HG03571 (cell line): ENCODE measurements at regions not wholly inside any gene's neighbourhood (a gene's known extent, or its start where the extent isn't known, plus 50 kb on each side); places are given as distances from the start of the nearest gene placed in this dataset.

Experiments
- ATAC-seq: cut with Tn5 transposase; IDR thresholded peaks from one replicate; pipeline ENCODE4 v1.9.1; 2021; ENCODE audit not compliant: unreplicated experiment

GRCh38 chr9:8095672-8096086 is 296.1 kb upstream of the DMAC1 start:
- ATAC-seq: no peak

- no peak for ATAC-seq
Observed at GRCh38 chr9:8088477-8088876, 288.9 kb upstream of the DMAC1 start.

GRCh38 chr9:8085986-8086385 is 286.4 kb upstream of the DMAC1 start:
- ATAC-seq: no peak

GRCh38 chr9:8078641-8079140 is 279.1 kb upstream of the DMAC1 start:
- no peak for ATAC-seq

- no peak for ATAC-seq
Observed at GRCh38 chr9:8074713-8075286, 275.2 kb upstream of the DMAC1 start.

- ATAC-seq: no peak
Observed at GRCh38 chr9:8071445-8071798, 271.8 kb upstream of the DMAC1 start.

GRCh38 chr9:8070779-8071444 is 271.3 kb upstream of the DMAC1 start:
- no peak for ATAC-seq

GRCh38 chr9:8062459-8062858 is 262.9 kb upstream of the DMAC1 start:
- no peak for ATAC-seq

GRCh38 chr9:8053501-8053900 is 253.9 kb upstream of the DMAC1 start:
- ATAC-seq: no peak

- no peak for ATAC-seq
Observed at GRCh38 chr9:8052991-8053390, 253.4 kb upstream of the DMAC1 start.

- ATAC-seq: no peak
Observed at GRCh38 chr9:8037745-8038144, 238.2 kb upstream of the DMAC1 start.

GRCh38 chr9:8036914-8037524 is 237.4 kb upstream of the DMAC1 start:
- no peak for ATAC-seq

- ATAC-seq: no peak
Observed at GRCh38 chr9:8033794-8034193, 234.2 kb upstream of the DMAC1 start.

- no peak for ATAC-seq
Observed at GRCh38 chr9:8030095-8030494, 230.5 kb upstream of the DMAC1 start.

GRCh38 chr9:8027351-8027750 is 227.8 kb upstream of the DMAC1 start:
- ATAC-seq: no peak

GRCh38 chr9:8025551-8025950 is 226.0 kb upstream of the DMAC1 start:
- no peak for ATAC-seq

- ATAC-seq: no peak
Observed at GRCh38 chr9:8020186-8020585, 220.6 kb upstream of the DMAC1 start.

GRCh38 chr9:8019636-8020035 is 220.1 kb upstream of the DMAC1 start:
- no peak for ATAC-seq

GRCh38 chr9:8014997-8015682 is 215.6 kb upstream of the DMAC1 start:
- ATAC-seq: no peak

GRCh38 chr9:8012986-8013385 is 213.4 kb upstream of the DMAC1 start:
- no peak for ATAC-seq

GRCh38 chr9:8011974-8012373 is 212.4 kb upstream of the DMAC1 start:
- ATAC-seq: no peak

- ATAC-seq: no peak
Observed at GRCh38 chr9:7996558-7996957, 197.0 kb upstream of the DMAC1 start.
